HG02840 (cell line): ENCODE measurements at regions not wholly inside any gene's neighbourhood (a gene's known extent, or its start where the extent isn't known, plus 50 kb on each side); places are given as distances from the start of the nearest gene placed in this dataset.
"Not testable (repeated sequence)": the region's sequence is repeated elsewhere in the genome, so short reads cannot be mapped to it uniquely, and the experiment has no call there.

Experiments used
- ATAC-seq: cut with Tn5 transposase; IDR thresholded peaks from one replicate; pipeline ENCODE4 v1.9.1; 2021; ENCODE audit warnings: mild to moderate bottlenecking, moderate library complexity, moderate number of reproducible peaks; ENCODE audit not compliant: unreplicated experiment, low FRiP score

DNA sequence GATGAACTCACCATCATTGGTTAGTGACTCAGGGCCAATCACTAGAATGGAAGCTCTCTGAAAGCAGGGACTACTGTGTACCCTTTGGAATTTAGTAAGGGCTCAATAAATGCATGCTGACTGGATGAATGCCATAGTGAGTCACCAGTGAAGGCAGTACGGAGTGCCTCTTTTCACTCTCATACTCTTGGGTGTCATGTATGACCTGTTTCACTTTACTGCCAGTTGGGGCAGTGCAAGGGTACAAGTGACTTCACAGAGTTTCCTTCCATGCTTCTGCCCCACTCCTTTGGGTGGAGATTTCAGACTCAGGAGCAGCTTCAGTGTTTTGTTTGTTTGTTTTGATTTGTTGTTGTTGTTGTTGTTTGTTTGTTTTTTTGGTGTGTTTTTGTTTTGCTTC lies 57.7 kb downstream of the SOX3 start:
- no peak for ATAC-seq

DNA sequence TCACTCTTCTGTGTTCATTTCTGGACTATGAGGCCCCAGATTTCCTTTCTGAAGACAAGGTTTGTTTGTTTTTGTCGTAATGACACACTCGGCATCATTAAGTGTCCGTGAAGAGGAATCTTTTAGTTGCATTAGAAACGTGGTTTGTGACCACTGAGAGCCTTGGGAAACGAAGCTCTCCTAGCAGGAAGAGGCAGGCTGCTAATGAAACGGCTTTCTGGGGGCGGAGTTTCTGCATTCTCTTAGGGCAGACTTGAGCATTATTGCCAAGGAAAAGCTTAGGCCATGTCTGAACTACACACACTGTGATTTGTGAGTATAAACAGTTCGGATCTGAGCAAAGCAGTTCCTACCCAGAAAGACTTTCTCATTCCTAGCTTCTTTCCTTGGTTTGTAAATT lies 64.0 kb downstream of the SOX3 start:
- no peak for ATAC-seq

DNA sequence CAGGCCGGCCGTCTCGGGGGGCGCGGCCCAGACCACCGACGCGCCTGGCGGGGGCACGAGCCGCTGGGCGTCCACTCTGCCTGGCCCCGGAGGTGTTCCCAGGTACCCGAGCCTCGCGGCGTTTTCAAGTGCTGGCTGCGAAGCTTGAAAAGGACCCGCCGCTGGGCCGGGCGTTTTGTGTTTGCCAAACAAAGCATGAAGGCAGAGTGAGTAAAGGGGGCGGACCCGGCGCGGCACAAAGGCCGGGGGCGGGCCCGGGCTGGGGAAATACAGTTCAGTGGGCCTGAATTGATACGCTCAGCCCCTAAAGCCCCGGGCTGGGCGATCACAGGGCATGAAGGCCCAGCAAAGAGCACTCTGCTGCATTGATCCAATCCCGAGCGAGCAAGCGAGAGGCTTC lies 65.4 kb downstream of the SOX3 start:
- ATAC-seq, result no peak

DNA sequence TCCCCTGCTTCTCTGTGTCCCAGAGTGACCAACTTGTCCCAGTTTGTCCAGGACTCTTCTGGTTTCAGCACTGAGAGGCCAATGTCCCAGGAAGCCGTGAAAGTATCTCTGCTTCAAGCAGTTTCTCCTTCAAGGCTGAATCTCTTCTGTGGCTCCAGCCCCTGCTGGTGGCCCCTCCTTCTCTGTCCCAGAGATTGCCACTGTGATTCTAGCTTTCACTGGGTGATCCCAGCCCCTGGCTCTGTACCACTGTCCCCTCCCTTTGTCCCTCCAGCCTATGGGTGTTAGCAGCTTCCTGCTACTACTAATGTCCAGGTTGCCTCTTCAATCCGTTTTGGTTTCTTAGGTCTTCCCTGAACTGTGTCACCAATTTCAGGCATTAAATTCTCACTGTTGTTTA lies 70.5 kb downstream of the SOX3 start:
- ATAC-seq, result no peak

DNA sequence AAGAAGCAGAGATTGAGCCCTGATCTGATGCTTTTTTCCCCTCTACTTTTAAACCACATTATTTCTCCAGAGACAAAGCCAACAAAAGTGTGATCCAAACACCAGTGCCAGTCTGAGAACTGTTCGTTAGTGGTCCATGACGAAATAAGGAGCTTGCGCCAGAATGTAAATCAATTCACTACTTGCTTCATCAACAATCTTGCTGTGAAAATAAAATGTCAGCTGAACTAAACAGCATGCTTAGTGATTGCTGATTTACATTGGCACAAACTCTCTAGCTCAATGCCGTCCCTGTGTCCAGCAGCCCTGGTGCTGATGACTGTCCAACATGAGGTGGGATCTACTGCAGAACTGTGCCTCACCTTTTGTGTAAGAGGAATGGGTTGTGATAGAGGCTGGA lies 71.3 kb downstream of the SOX3 start:
- ATAC-seq, result no peak

DNA sequence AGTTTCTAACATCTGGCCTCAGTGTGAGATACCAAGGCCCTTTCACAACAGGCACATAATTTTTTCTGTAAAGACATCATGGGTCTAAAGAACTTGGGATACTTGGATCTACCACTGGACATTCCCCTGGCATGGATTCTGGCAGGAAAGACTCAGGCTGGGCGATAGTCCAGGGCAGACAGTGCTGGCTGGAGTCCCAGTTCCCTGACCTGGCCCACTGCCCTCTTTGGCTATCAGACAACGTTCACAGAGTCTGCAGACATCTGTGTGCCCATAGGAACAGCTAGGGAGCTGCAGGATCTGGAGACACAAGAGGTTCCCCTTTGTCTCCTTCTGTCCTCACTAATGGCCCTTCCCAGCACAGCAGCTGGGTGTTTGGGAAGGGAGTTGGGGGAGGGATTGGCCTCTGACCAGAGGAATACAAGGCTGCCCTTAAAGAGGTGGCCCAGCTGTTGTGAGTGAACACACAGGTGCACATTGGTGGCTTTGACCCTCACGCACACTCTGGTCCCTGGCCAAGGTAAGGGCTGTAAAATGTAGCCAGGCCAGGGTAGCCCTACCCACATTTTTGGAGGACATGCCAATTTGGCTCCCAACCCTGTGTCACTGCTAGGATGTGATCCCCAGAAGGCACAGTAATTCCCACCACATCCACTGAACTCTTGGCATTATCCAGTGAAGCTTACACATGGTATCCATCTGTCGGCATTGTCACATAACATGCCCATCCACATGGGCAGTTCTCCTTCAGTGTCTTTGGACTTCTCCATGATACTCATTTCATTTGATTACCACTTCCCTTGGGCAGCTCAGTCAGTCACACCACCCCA lies 72.3 kb downstream of the SOX3 start:
- no peak for ATAC-seq

DNA sequence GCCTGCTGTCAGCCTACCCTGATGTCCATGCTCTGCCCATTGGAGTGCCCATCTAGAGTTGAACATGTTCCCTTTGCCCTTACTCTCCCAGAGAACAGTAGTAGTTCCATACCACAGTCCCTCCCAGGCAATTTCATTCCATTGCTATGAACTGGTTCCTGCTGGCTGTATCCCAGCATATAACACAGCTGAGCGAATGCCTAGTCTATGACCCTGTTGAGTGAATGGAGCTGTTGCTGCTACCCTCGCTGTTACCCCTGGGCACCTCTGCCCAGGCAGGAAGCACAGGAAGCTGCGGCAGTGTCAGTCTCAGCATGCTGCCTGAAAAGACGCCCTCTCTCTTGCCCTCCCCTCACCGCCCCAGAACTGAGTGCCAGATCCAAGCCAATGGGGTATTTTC lies 73.3 kb downstream of the SOX3 start:
- ATAC-seq, result no peak

DNA sequence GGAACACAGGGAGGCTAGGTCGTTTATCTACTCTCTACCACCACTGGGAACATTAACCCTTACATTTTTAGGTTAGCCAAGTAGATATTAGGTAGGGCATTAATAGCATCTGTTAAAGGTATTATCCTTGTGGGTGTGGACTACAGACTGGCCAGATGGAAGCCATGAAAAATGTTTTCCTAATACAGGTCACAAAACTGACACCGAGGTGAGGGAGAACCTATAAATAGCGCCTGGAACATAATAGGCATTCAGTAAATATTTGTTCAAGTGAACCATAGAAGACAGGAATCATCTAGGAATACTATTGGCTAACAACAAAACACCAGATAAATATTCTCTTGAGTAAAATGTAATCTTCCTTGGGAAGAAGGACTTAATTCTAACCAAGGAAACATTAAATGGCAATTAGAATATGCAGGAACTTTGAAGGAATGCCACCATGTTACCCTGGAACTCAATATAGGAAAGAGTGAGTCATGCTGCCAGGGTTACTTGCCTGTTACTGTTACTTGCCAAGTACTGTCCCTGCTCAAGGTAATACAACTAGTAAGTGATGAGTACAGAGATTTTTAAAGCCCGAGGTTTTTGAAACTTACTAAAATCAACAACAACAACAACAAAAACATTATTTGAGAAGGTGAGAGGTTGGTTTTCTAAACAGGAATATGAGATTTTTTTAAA lies 79.0 kb downstream of the SOX3 start:
- no peak for ATAC-seq

DNA sequence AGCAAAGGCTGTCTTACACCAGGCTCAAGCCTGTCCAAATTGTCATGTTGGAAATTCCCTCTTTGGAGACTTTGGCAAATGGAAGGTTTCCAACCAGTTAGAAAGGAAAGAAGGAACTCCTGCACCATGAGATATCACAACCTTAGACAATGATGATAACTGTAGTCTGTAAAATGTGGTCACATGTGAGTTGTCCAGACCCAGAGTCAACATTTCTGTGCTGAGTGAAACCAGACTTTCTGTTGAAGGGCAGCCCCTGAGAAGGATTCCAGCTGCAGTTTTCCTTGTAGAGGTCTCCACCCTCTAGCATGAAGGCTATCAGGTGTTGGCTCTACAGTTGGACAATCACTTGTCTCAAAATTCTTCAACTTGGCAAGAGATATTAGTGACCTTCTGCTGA lies 82.4 kb downstream of the SOX3 start:
- ATAC-seq, result no peak

DNA sequence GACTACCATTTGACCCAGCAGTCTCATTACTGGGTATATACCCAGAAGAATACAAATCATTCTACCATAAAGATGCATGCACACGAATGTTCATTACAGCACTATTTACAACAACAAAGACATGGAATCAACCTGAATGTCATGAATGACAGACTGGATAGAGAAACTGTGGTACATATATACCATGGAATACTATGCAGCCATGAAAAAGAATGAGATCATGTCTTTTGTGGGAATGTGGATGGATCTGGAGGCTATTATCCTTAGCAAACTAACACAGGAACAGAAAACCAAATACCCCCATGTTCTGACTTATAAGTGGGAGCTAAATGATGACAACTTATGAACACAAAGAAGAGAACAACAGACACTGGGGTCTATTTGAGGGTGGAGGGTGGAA lies 102.7 kb downstream of the SOX3 start:
- ATAC-seq, result not testable (repeated sequence)

DNA sequence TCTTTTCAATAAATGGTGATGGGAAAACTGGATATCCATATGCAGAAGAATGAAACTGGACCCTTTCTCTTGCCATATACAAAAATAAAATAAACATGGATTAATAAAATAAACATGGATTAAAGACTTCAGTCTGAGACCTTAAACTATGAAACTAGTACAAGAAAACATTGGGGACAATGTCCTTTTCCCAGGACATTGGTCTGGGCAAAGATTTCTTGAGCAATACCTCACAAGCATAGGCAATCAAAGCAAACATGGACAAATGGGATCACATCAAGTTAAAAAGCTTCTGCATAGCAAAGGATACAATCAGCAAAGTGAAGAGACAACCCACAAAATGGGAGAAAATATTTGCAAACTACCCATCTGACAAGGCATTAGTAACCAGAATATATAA lies 108.5 kb downstream of the SOX3 start:
- ATAC-seq, result not testable (repeated sequence)

DNA sequence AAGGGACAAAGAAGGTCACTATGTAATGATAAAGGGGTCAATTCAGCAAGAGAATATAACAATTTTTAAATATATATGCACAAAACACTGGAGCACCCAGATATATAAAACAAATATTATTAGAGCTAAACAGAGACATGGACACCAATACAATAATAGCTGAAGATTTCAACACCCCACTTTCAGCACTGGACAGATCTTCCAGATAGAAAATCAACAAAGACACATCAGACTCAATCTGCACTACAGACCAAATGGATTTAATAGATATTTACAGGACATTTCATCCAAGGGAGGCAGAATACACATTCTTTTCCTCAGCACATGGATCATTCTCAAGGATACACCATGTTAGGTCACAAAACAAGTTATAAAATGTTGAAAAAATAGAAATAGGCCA lies 111.4 kb downstream of the SOX3 start:
- ATAC-seq, result no peak

DNA sequence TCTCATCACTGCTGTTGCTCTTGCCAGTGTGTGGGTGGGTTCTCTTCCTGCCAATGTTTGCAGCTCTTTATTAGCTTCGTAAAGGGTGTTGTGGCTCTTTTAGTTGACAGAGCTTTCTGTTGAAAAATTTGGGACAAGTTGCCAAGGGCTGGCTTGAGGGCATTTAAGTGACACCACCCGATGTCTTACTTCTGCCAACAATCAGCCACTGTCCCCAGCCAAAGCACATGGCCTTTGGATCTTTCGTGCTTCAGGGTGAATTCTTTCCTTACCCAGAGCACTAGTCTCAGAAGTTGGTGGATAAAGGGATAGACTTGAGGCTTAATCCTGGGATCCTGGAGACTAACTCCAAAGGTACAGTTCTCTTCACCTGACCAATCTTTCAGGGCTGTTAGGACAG lies 113.6 kb downstream of the SOX3 start:
- ATAC-seq, result no peak

DNA sequence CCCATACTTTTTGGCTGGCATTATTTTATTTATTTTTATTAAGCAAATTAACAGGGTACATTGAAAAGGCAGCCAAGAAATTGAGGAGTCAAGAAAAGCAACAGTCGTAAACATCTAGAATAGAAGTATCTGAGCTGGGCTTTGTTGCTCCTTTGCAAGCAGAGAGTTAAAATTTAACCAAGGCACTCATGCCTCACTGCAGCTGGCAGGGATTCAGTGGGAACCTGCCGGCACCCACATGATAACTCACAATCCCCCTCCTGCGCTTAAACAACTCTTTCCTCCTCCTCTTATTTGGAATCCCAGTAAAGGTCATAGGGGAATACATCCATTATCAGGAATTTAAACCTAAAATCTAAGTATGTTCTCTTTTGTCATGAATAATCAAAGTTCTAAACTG lies 115.5 kb downstream of the SOX3 start:
- ATAC-seq, result no peak

DNA sequence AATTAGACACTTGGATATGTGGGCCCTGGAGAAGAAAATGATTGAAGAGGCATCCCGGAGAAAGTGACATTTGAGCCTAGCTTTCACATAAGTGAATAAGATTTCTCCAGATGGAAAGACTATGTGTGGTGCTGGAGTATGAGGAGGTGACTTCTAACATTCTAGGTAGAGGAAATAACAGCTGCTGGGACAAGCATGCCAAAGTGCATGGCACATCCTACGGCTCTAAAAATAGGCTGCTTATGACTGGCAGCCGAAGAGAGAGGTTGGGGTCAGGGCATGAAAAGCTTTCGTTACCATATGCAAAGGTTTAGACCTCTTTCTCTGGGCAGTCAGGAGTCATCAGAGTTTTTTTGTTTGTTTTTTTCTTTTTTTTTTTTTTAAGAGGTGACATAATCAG lies 142.0 kb downstream of the SOX3 start:
- no peak for ATAC-seq

DNA sequence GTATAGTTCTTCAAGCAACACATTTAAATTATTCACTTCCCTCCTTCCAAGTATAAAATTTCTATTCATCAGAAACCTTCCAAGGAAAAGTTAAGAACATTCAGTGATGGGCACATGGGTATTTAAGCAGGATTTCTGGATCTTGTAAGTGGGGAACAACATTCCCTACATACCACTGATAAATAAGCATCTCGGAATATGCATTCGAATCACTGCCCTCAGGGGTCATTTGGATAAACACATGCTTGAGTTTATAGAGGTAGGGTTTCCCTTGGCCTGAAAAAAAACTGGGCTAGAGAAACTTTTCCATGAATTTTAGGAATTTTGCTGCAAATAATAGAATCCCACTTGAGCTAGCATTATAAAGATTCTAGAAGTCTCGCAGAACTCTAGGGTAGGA lies 143.9 kb downstream of the SOX3 start:
- no peak for ATAC-seq

DNA sequence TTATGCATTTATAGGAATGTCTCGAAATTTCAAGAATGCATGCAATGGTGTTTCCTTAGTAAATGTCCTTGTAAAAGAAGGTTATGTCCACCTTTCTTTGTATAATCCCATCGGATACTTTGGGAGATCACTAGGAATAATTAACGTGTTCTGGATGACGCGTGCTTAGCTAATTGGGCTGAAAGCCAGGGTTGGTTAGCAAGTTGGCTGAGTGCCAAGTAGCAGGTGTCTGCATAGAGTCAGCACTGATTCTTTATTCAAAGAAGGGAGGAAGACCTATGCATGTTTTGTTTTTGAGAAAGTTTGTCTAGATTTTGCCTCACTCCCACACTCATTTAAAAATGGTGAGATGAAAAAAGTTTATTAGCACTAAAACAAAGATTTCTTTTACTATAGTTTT lies 144.6 kb downstream of the SOX3 start:
- no peak for ATAC-seq

DNA sequence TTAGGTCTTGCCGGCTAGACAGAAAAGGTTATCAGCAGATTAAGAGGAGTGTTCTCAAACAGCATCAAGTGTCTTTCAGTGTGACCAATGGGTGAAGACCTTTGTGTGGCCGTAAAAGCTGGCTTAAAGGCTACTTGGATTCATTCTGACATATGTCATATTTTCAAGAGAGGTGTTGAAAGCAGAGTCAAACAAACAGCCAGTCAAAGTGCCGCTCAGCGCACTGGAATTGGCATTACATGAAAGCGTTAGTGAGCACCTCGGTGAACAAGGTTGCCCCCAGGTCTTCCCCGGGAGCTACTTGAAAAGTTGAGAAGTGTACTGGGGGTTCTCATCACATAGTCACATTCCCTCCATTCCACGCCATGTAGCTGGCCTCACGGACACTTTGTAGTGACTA lies 148.9 kb downstream of the SOX3 start:
- ATAC-seq, result no peak

DNA sequence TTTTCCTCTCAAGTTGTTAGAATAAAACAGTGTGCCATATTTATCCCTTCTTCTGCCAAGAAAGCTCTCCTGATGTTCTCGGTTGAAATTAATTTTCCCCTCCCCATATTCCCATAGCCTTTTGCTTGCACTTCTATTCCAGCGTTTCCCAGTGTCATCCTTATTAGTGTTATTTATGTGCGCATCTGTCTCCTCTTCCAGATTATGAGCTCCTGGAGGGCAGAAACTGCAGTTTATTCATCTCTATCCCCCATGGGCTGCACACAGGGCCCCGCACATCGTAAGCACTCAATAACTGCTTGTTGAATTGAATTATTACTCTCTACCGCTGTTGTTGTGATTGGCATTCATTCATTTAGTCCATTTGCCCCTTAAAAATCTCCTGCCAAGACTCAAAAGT lies 149.4 kb downstream of the SOX3 start:
- no peak for ATAC-seq

DNA sequence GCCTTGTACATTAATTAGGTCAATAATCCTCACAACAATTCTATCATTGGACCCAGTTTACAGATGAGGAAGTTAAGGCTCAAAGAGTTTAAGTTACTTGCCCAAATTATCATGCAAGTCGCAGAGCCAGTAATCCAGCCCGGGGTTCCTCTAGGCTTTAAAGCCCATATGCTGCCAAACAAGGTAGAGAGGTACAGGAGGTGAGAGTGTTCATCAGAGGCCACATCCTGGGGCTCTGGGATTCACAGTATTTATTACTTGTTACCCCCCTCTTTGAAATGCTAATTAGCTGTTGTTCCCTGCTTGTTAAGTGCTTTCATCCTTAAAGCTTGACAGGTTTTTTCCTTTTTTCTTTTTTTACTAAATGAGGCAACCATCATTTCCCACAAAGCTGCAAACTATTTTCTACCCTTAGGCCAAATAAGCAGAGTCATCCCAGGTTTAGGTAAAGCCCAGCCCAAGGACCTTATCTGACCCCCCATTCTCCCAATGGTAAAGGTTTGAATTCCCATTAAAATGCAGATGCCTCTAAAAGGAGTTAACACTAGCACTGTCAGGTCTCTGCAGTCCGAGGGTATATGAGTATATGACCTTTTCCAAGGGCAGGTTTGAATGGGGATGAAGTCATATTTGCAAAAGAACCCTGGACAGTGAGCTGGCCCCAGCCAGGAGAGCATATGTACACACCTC lies 150.3 kb downstream of the SOX3 start:
- no peak for ATAC-seq

DNA sequence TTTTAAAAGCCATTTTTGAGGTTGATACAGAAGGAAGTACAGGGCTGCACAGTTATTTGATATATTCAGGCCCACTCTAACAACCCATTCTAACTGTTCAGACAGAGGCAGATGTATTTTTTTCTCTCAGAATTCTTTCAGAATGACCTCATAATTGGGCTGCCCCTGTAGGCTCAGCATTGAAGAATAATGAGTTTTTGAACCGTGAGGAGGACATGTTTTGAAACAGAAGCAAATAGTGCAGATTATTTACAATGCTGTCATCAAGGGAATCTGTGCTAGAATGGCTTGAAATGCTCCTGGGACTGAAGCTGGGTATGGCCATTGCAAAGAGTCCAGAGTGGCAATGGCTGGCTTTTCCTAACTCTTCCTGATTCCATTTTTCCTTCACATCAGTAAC lies 158.1 kb downstream of the SOX3 start:
- no peak for ATAC-seq
